GM18505 (cell line): ENCODE measurements at regions not wholly inside any gene's neighbourhood (a gene's known extent, or its start where the extent isn't known, plus 50 kb on each side); places are given as distances from the start of the nearest gene placed in this dataset.

Experiments
- ATAC-seq: cut with Tn5 transposase; IDR thresholded peaks from one replicate; pipeline ENCODE4 v1.9.1; 2021; ENCODE audit not compliant: unreplicated experiment
- POLR2A ChIP-seq: IDR thresholded peaks from 4 replicates; pipeline ENCODE4 v1.6.1; 2011; ENCODE audit warnings: borderline replicate concordance; ENCODE audit not compliant: insufficient read depth, insufficient read length; ENCODE audit errors: extremely low read depth

GRCh38 chr12:125639826-125640225 is 574.6 kb downstream of the AACS start:
- no peak for ATAC-seq

GRCh38 chr12:125643055-125643454 is 577.8 kb downstream of the AACS start:
- no peak for TF ChIP-seq POLR2A

More at GRCh38 chr12:125639826-125640225, 574.6 kb downstream of the AACS start:
- no peak for TF ChIP-seq POLR2A

GRCh38 chr12:125645724-125646123 is 580.5 kb downstream of the AACS start:
- ATAC-seq = no peak
- no peak for TF ChIP-seq POLR2A

More at GRCh38 chr12:125643055-125643454, 577.8 kb downstream of the AACS start:
- no peak for ATAC-seq

- TF ChIP-seq POLR2A = no peak
These were observed 585.4 kb downstream of the AACS start for GRCh38 chr12:125650587-125650986.

GRCh38 chr12:125651625-125652024 is 586.4 kb downstream of the AACS start:
- TF ChIP-seq POLR2A = no peak
- ATAC-seq = no peak

More at GRCh38 chr12:125650587-125650986, 585.4 kb downstream of the AACS start:
- no peak for ATAC-seq

GRCh38 chr12:125652681-125653080 is 587.4 kb downstream of the AACS start:
- no peak for TF ChIP-seq POLR2A
- no peak for ATAC-seq

GRCh38 chr12:125657681-125658080 is 592.4 kb downstream of the AACS start:
- ATAC-seq = no peak
- no peak for TF ChIP-seq POLR2A

- no peak for ATAC-seq
- no peak for TF ChIP-seq POLR2A
These were observed 609.5 kb downstream of the AACS start for GRCh38 chr12:125674554-125675338.

- no peak for TF ChIP-seq POLR2A
These were observed 611.1 kb downstream of the AACS start for GRCh38 chr12:125676366-125676765.

GRCh38 chr12:125677829-125678228 is 612.6 kb downstream of the AACS start:
- TF ChIP-seq POLR2A = no peak
- ATAC-seq = no peak

More at GRCh38 chr12:125676366-125676765, 611.1 kb downstream of the AACS start:
- no peak for ATAC-seq

GRCh38 chr12:125678589-125678993 is 613.4 kb downstream of the AACS start:
- ATAC-seq = no peak
- no peak for TF ChIP-seq POLR2A

GRCh38 chr12:125683748-125684381 is 618.6 kb downstream of the AACS start:
- peak; percentile 82 for ATAC-seq
- no peak for TF ChIP-seq POLR2A

- ATAC-seq = no peak
- TF ChIP-seq POLR2A = no peak
These were observed 619.9 kb downstream of the AACS start for GRCh38 chr12:125684968-125685790.
